ENCODE measurements at regions not wholly inside any gene's neighbourhood (a gene's known extent, or its start where the extent isn't known, plus 50 kb on each side); places are given as distances from the start of the nearest gene placed in this dataset.

- Histone ChIP-seq H3K9ac (replicated peaks in 1 of 4; ENCODE audit: extremely low read depth in 1 of 4, low read depth in 3 of 4, low read length in 3 of 4) (no peak overlapping the region), H4K91ac (replicated peaks; ENCODE audit: insufficient read length, low read length) (no peak overlapping the region), H3K27me3 (replicated peaks in 1 of 4; ENCODE audit: control insufficient read depth in 3 of 4, extremely low read depth in 1 of 4, insufficient read depth in 3 of 4, low read length in 3 of 4) (no peaks in the 10 kb centered on the region), H3K14ac (ENCODE audit: insufficient read length) (no peak overlapping the region), H3K56ac (replicated peaks; ENCODE audit: insufficient read length, low read depth, low read length) (no peak overlapping the region), H2BK12ac (ENCODE audit: low read depth, low read length) (no peak overlapping the region), H2BK15ac (ENCODE audit: low read length) (no peak overlapping the region), H4K20me1 (replicated peaks in 1 of 2; ENCODE audit: control insufficient read depth in 1 of 2, insufficient read depth in 2 of 2, low read length in 2 of 2) (no peaks in the 10 kb centered on the region), H3K4me1 (replicated peaks in 1 of 4; ENCODE audit: control insufficient read depth in 3 of 4, insufficient read depth in 4 of 4, low read length in 3 of 4) (peaks cover 0 to 6% (median 0%) of the 10 kb centered on the region in 4 experiments; a peak in 1 of 7 replicates), H3K4ac (replicated peaks; ENCODE audit: insufficient read length, low read depth, low read length) (no peak overlapping the region), H4K8ac (ENCODE audit: extremely low read depth, insufficient read depth, low read length) (no peak overlapping the region), H3K36me3 (ENCODE audit: control insufficient read depth in 2 of 4, insufficient read depth in 4 of 4, low read length in 3 of 4) (no peaks in the 10 kb centered on the region), H3K9me3 (ENCODE audit: insufficient read depth in 2 of 2, low read depth in 1 of 2, low read length in 1 of 2) (no peaks in the 10 kb centered on the region; a peak in 1 of 4 replicates), H2BK120ac (replicated peaks; ENCODE audit: low read depth, low read length) (no peak overlapping the region), H3K27ac (ENCODE audit: low read depth, low read length) (no peak overlapping the region), H3K18ac (ENCODE audit: extremely low read depth, low read length) (no peak overlapping the region), H3K4me2 (ENCODE audit: insufficient read depth in 1 of 2, low read depth in 2 of 2, low read length in 2 of 2) (no peak overlapping the region), H4K5ac (ENCODE audit: insufficient read length, low read depth, low read length) (no peak overlapping the region), H3K79me2 (ENCODE audit: control insufficient read depth in 1 of 2, insufficient read depth in 2 of 2, low read length in 2 of 2) (no peaks in the 10 kb centered on the region), H2AK5ac (ENCODE audit: low read depth, low read length) (no peak overlapping the region), H2AFZ (ENCODE audit: low read length) (no peak overlapping the region), H3K79me1 (ENCODE audit: low read depth, low read length) (no peaks in the 10 kb centered on the region), H2BK5ac (ENCODE audit: low read depth, low read length) (no peak overlapping the region), H3K23me2 (ENCODE audit: low read depth, low read length) (no peaks in the 10 kb centered on the region), H2BK20ac (ENCODE audit: low read length) (no peak overlapping the region), H3K23ac (ENCODE audit: insufficient read length) (no peak overlapping the region), H3K4me3 (ENCODE audit: extremely low read depth in 1 of 4, insufficient read depth in 2 of 4, low read depth in 3 of 4, low read length in 4 of 4) (no peak overlapping the region)
- 92% methylated on average over 4 of the region's 4 CpGs; no CpG with 5 or more reads in 1 of the 2 experiments for WGBS, 2 experiments (ENCODE audit: extremely low coverage in 1 of 2, insufficient coverage in 1 of 2, insufficient read length in 1 of 2, insufficient replicate concordance in 2 of 2, low coverage in 1 of 2, low lambda C conversion rate in 2 of 2, missing lambda C conversion rate in 1 of 2)
- DNase-seq (ENCODE audit: low read depth in 1 of 2, low spot score in 2 of 2) (no peak), FAIRE-seq (no peak)
- ChIA-PET POLR2A (ENCODE audit: partially characterized antibody) (no interaction called here), CTCF (ENCODE audit: partially characterized antibody) (interaction anchor here (1.1 kb wide), 1 partner anchor 10 kb away, joined by 4 read pairs; no protein-coding TSS in a partner anchor)
- TF ChIP-seq YY1 (IDR thresholded peaks at IDR 0.05; ENCODE audit: low read depth, low read length), result no peak
- no peak for TF ChIP-seq RBBP5 (IDR thresholded peaks at IDR 0.05; ENCODE audit: borderline replicate concordance, low read depth, low read length)
- no peak for TF ChIP-seq CHD1 (IDR thresholded peaks at IDR 0.05; ENCODE audit: low read depth, low read length)
- TF ChIP-seq SAP30 (IDR thresholded peaks at IDR 0.05; ENCODE audit: insufficient read depth, insufficient replicate concordance, low read length), result no peak
- no peak for TF ChIP-seq RFX5 (IDR thresholded peaks at IDR 0.05; ENCODE audit: borderline replicate concordance, low read depth, low read length)
- no peak for TF ChIP-seq RNF2 (IDR thresholded peaks at IDR 0.05; ENCODE audit: borderline replicate concordance, low read depth, low read length, missing control alignments, poor library complexity, severe bottlenecking)
- no peak for TF ChIP-seq SUZ12 (IDR thresholded peaks at IDR 0.05; ENCODE audit: low read length)
- no peak for TF ChIP-seq TEAD4 (IDR thresholded peaks at IDR 0.05; ENCODE audit: low read depth, low read length)
- TF ChIP-seq POLR2A (IDR thresholded peaks at IDR 0.05; ENCODE audit: control extremely low read depth in 1 of 2, low read depth in 2 of 2, low read length in 2 of 2), result no peak
- TF ChIP-seq TAF7 (optimal IDR thresholded peaks at IDR 0.05; ENCODE audit: borderline replicate concordance, low read depth, low read length), result no peak
- TF ChIP-seq KDM1A (IDR thresholded peaks at IDR 0.05; ENCODE audit: borderline replicate concordance, low read length), result no peak
- TF ChIP-seq CTBP2 (IDR thresholded peaks at IDR 0.05; ENCODE audit: borderline replicate concordance, insufficient read depth, insufficient read length, low read length), result no peak
- TF ChIP-seq ASH2L (IDR thresholded peaks at IDR 0.05; ENCODE audit: low read length), result no peak
Measured at GRCh38 chr18:6564950-6565814, 150.5 kb upstream of the L3MBTL4 start.
